Muscle layer of colon (tissue), 2 donors: ENCODE measurements at regions not wholly inside any gene's neighbourhood (a gene's known extent, or its start where the extent isn't known, plus 50 kb on each side); places are given as distances from the start of the nearest gene placed in this dataset.
"Not testable (repeated sequence)": the region's sequence is repeated elsewhere in the genome, so short reads cannot be mapped to it uniquely, and the experiment has no call there.

Experiments
- H3K27ac ChIP-seq: one replicate; pipeline ENCODE4 v1.7.0; 2013; ENCODE audit warnings: low read depth, mild to moderate bottlenecking, low read length, moderate library complexity
- H3K27me3 ChIP-seq, 2 donors: one replicate each; pipeline ENCODE4 v1.7.0; 2013; ENCODE audit warnings: low read length in 2 of 2, mild to moderate bottlenecking in 2 of 2; ENCODE audit not compliant: insufficient read depth in 2 of 2, control insufficient read depth in 1 of 2
- H3K36me3 ChIP-seq: one replicate; pipeline ENCODE4 v1.7.0; 2013; ENCODE audit warnings: mild to moderate bottlenecking, low read length; ENCODE audit not compliant: insufficient read depth
- H3K4me1 ChIP-seq: one replicate; pipeline ENCODE4 v1.7.0; 2013; ENCODE audit warnings: mild to moderate bottlenecking, low read length; ENCODE audit not compliant: insufficient read depth
- H3K4me3 ChIP-seq, 2 donors: one replicate each; pipeline ENCODE4 v1.7.0; 2013; ENCODE audit warnings: low read length in 2 of 2, low read depth in 1 of 2, mild to moderate bottlenecking in 1 of 2, moderate library complexity in 1 of 2
- H3K9ac ChIP-seq: one replicate; pipeline ENCODE4 v1.7.0; 2013; ENCODE audit warnings: low read length
- H3K9me3 ChIP-seq: one replicate; pipeline ENCODE4 v1.7.0; 2013; ENCODE audit warnings: mild to moderate bottlenecking, low read length
- donor health status: abdominal sarcoma.
- donor health status: Adenocarcinoma of cecum.

DNA sequence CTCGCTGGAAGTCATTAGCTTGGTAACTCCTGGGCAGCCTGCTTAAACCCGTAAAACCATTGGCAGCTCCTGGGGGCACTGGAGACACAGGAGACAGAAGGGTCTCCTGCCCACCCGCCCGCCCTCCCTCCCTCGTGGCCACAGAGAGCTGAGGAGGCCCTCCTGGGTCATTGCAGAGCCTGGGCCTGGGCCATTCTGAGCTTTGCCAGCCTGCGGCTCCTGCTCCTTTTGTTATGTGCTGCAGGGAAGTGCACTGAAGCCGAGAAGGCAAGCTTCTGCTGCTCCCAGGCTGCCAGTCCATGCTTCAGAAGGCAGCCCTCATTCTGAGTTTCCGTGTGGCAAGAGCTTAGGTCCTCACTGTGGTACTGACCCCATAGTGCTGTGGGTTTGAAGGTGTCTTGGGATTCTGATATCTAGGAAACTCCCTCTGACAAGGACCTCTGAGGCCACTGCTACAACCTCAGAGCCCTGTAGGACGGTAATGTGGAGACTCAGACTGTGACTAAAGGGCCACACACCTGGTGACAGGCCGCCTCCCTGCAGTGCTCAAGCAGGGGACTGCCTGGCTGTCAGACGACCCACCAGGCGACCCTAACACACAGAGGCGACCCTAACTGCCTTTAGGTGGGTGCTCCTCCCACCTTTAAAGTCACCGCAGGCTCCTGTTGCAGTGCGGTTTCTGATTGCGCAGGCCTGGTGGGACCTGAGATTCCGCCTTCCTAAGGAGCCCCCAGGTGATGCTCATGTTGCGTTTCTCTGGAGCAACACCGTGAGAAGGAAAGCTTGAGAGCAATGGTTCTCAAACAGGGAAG lies 118.7 kb downstream of the IER5 start:
- no peaks in the 10 kb centered on the region for H3K9me3 ChIP-seq
- no peaks in the 10 kb centered on the region for H3K4me1 ChIP-seq
- H3K9ac ChIP-seq: no peak overlapping the region
- H3K36me3 ChIP-seq: no peaks in the 10 kb centered on the region
- no peak overlapping the region for H3K4me3 ChIP-seq
- H3K27me3 ChIP-seq: no peaks in the 10 kb centered on the region
- H3K27ac ChIP-seq: no peak overlapping the region

GRCh38 chr1:181208083-181208482 lies 119.6 kb downstream of the IER5 start:
- H3K27me3 ChIP-seq: no peaks in the 10 kb centered on the region
- H3K4me3 ChIP-seq: no peak overlapping the region
- H3K4me1 ChIP-seq: no peaks in the 10 kb centered on the region
- no peaks in the 10 kb centered on the region for H3K36me3 ChIP-seq
- H3K9me3 ChIP-seq: no peaks in the 10 kb centered on the region
- H3K9ac ChIP-seq: no peak overlapping the region
- no peak overlapping the region for H3K27ac ChIP-seq

- Histone ChIP-seq H3K27me3 (no peaks in the 10 kb centered on the region), H3K4me3 (no peak overlapping the region), H3K9ac (no peak overlapping the region), H3K27ac (no peak overlapping the region), H3K4me1 (no peaks in the 10 kb centered on the region), H3K9me3 (no peaks in the 10 kb centered on the region), H3K36me3 (no peaks in the 10 kb centered on the region)
Observed at GRCh38 chr1:181208967-181209366, 120.5 kb downstream of the IER5 start.

GRCh38 chr1:181213056-181213455 lies 124.6 kb downstream of the IER5 start:
- H3K4me3 ChIP-seq: no peak overlapping the region
- no peaks in the 10 kb centered on the region for H3K4me1 ChIP-seq
- H3K9ac ChIP-seq: no peak overlapping the region
- no peaks in the 10 kb centered on the region for H3K9me3 ChIP-seq
- H3K27me3 ChIP-seq: no peaks in the 10 kb centered on the region
- no peak overlapping the region for H3K27ac ChIP-seq
- no peaks in the 10 kb centered on the region for H3K36me3 ChIP-seq

- Histone ChIP-seq H3K27me3 (peaks cover 0 to 5% of the 10 kb centered on the region in 2 donors), H3K9me3 (no peaks in the 10 kb centered on the region), H3K4me1 (no peaks in the 10 kb centered on the region), H3K27ac (no peak overlapping the region), H3K4me3 (no peak overlapping the region), H3K9ac (no peak overlapping the region), H3K36me3 (no peaks in the 10 kb centered on the region)
Observed at GRCh38 chr1:181216591-181216994, 128.1 kb downstream of the IER5 start.

GRCh38 chr1:181219938-181220337 lies 131.4 kb downstream of the IER5 start:
- H3K27me3 ChIP-seq: peaks cover 0 to 5% of the 10 kb centered on the region in 2 donors
- H3K4me3 ChIP-seq: no peak overlapping the region
- no peak overlapping the region for H3K9ac ChIP-seq
- H3K27ac ChIP-seq: no peak overlapping the region
- H3K36me3 ChIP-seq: no peaks in the 10 kb centered on the region
- H3K4me1 ChIP-seq: no peaks in the 10 kb centered on the region
- H3K9me3 ChIP-seq: no peaks in the 10 kb centered on the region

DNA sequence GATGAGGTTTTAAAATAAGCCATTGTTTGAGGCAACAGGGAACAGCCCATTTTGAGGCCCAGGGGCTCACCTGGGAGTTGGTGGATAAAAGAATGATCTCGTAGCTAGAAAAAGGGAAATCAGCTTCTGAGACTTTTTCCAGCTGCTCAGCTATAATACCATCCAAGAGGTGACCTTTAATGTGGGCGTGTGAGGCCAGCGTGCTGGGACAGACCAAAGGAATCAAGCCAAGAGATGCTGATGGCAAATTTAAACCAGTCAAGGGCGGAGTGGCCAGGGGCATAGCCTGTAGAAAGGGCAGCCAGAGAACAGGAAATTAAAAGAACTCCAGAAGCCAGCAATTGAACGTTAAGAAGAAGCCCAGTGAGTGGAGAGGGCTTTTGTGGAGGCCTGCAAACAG lies 132.6 kb downstream of the IER5 start:
- Histone ChIP-seq H3K4me3 (no peak overlapping the region), H3K9me3 (no peaks in the 10 kb centered on the region), H3K4me1 (no peaks in the 10 kb centered on the region), H3K36me3 (no peaks in the 10 kb centered on the region), H3K27ac (no peak overlapping the region), H3K27me3 (peaks cover 0 to 5% of the 10 kb centered on the region in 2 donors), H3K9ac (no peak overlapping the region)

- H3K4me1 ChIP-seq: no peaks in the 10 kb centered on the region
- no peak overlapping the region for H3K4me3 ChIP-seq
- H3K9me3 ChIP-seq: no peaks in the 10 kb centered on the region
- peaks cover 0 to 5% of the 10 kb centered on the region in 2 donors for H3K27me3 ChIP-seq
- H3K27ac ChIP-seq: no peak overlapping the region
- H3K36me3 ChIP-seq: no peaks in the 10 kb centered on the region
- H3K9ac ChIP-seq: no peak overlapping the region
Observed at GRCh38 chr1:181222972-181223505, 134.5 kb downstream of the IER5 start.

GRCh38 chr1:181226728-181227127 lies 138.2 kb downstream of the IER5 start:
- not testable (repeated sequence) for H3K27me3 ChIP-seq, H3K27ac ChIP-seq, H3K4me3 ChIP-seq, H3K36me3 ChIP-seq, H3K9me3 ChIP-seq, H3K4me1 ChIP-seq, H3K9ac ChIP-seq

GRCh38 chr1:181239086-181239485 lies 150.6 kb downstream of the IER5 start:
- no peaks in the 10 kb centered on the region for H3K27me3 ChIP-seq
- no peaks in the 10 kb centered on the region for H3K9me3 ChIP-seq
- no peak overlapping the region for H3K27ac ChIP-seq
- H3K9ac ChIP-seq: no peak overlapping the region
- no peak overlapping the region for H3K4me3 ChIP-seq
- no peaks in the 10 kb centered on the region for H3K36me3 ChIP-seq
- no peaks in the 10 kb centered on the region for H3K4me1 ChIP-seq

GRCh38 chr1:181246320-181246719 lies 157.8 kb downstream of the IER5 start:
- not testable (repeated sequence) for H3K4me3 ChIP-seq, H3K9me3 ChIP-seq, H3K9ac ChIP-seq, H3K27ac ChIP-seq, H3K4me1 ChIP-seq, H3K27me3 ChIP-seq, H3K36me3 ChIP-seq

DNA sequence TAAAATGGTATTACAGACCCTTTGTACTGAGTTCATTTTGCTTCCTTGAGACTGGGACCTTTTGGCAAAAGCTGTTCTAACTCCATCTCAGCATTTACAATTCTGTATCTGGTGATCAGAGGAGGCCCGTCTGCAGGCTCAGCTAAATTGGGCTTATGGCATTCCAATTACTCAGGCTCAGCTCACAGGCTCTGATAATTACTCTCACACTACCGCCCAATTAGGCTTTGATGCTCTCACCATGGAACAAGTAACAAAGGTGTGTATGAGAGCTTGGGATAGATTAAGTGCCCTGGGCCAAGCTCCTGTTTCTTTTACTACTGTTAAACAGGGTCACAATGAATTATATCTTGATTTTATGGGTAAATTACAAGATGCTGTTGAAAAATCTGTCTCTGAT lies 159.9 kb downstream of the IER5 start:
- H3K4me1 ChIP-seq, H3K27ac ChIP-seq, H3K27me3 ChIP-seq, H3K36me3 ChIP-seq, H3K9me3 ChIP-seq, H3K4me3 ChIP-seq, H3K9ac ChIP-seq: not testable (repeated sequence)
